ENCODE measurements at regions not wholly inside any gene's neighbourhood (a gene's known extent, or its start where the extent isn't known, plus 50 kb on each side); places are given as distances from the start of the nearest gene placed in this dataset.

DNA sequence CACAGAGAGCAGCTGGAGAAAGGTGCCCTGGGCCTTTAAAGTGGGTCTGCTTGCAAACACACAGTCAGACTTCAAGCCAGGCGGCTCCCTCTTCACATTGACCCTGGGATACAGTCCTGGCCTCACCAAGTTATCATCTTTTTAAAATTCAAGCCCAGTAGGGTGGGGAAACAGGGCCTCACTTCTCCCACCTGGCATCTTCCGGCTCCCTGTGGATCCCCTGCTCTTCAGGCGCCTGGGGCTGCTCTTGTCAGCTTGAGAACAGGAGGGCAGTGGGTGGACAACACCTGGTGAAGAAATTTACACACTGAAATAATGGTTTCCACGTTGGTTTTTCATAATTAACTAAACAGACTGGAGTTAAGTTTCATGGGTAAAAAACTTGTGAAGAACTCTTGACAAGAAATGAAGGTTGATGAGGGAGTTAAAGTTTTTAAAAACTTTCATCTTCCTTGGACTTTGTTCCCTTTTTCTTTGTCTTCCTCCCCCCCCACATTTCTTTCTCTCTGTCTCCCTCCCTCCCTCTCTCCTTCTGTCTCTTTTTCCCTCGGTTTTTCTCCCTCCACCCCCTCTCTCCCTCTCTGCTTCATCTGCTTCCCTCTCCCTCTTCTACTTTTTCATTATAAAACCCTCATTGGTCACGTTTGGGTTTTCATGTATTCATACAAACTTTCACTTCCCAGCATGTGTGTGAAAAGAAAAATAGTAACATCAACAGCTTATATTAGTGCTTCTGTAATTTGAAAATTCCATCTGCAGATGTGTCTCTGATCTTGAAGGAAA, 219.6 kb downstream of the DMRT2 start:
- DNase-seq: no peak

DNA sequence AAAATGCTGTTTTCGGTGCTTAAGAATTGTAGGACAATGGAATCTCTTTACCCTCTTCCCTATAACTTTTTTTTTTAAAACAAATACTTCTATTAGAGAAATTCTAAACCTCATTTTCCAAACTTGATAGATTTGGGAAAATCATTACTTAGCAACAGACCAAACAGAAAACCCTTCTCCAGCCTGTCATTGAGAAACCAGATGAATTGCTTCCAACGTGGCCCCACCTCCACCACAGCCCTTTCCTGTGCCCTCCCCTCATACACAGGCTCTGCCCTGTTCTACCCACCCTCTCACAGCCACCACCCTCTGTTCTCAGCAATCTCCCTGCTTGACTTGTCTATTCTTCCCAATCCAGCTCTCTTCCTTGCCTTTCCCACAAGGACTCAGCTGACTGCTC, 221.2 kb downstream of the DMRT2 start:
- no peak for DNase-seq

DNA sequence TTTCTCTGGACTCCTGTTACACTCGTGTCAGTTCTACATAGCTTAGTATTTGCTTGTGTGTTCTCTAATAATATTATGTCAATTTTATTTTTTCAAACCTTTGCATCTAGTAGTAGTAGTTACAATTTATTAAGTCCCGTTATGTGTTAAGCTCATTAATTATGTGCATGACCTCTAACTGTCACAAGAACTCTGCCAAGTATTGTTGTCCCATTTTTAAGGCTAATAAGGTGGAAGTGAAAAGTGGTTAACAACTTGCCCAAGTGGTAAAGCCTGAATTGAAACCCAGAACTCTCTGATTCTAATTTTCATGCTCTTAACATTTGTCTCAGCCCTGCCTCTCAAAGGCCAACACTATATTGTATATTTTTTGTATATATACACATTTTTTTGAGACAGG, 221.6 kb downstream of the DMRT2 start:
- no peak for DNase-seq

DNA sequence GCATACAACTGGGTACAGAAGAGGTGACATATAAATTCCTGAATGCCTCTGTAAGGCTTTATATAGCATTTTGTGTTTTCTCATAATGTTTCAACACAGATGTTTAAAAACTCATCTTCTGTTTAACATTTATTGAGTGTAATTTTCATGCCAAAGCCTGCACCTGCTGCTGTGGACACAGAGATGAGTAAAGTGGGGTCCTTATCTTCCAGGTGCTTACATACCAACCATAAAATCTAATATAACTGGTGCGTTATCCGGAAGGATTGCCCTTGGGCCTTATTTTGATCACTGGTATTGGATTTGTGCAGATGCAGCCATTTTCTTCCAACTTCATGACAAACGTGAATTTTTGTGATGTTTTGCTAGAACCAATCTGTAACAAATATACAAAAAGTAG, 222.3 kb downstream of the DMRT2 start:
- no peak for DNase-seq

DNA sequence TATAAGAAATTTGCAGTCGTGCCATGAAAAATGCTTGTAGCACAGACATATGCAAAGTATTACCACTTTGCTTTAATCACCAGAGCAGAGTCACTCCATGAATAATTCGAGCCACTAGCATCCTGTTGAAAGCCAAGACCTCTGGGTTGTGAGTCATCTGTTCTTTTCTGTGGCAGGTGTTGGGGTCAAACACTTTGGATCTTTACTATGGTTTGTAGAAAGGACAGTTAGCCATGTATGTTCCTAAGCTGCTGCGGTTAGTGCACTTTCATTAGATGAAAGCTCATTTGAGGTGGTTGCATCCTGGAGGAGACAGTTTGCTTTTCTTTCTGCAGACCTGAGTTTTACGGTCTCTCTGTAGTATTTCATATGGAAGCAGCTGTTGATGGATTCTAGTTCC, 223.7 kb downstream of the DMRT2 start:
- DNase-seq: peak; percentile 35

GRCh38 chr9:1274334-1274733, 224.2 kb downstream of the DMRT2 start:
- DNase-seq: no peak

GRCh38 chr9:1276474-1276873, 226.3 kb downstream of the DMRT2 start:
- DNase-seq: no peak

DNA sequence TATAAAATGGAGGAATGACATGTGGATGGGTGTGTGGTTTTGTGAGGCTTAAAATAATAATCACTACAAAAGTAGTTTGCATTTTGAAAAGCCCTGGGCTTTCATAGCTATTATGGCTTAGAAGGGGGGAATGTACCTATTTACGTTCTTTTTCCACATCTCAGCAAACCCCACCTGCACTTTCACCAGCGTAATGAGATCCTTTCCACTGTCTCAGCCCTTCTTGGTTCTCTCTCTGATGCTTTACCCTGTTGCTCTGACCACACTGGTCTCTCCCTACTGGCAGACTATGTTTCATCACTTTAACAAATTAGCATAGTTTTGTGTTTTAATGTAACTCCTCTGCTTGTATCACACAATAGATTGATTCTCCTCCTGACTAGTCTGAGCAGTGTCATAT, 234.6 kb downstream of the DMRT2 start:
- no peak for DNase-seq

- DNase-seq: no peak
These were observed 235.4 kb downstream of the DMRT2 start for GRCh38 chr9:1285526-1285925.

- DNase-seq: no peak
These were observed 242.2 kb downstream of the DMRT2 start for GRCh38 chr9:1292384-1292783.

GRCh38 chr9:1294641-1295258, 244.6 kb downstream of the DMRT2 start:
- no peak for DNase-seq

DNA sequence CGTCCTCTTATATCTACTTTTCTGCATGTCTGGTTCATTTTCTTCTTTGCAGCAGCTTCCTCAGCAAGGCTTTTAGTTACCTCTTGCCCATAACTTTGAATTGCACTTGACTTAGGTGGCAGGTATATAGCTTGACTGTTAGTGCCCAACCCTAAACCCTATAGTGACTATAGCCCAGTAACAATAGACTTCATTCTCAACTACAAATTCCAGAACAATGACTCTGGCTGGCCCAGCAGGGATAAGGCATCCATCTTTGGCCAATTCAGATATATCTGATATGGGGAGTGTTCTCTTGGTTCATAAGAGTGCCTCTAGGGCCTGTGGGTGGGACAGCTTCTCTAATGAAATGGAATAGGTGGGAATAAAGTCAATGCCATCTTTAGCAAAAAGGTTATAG, 246.2 kb downstream of the DMRT2 start:
- DNase-seq: no peak

DNA sequence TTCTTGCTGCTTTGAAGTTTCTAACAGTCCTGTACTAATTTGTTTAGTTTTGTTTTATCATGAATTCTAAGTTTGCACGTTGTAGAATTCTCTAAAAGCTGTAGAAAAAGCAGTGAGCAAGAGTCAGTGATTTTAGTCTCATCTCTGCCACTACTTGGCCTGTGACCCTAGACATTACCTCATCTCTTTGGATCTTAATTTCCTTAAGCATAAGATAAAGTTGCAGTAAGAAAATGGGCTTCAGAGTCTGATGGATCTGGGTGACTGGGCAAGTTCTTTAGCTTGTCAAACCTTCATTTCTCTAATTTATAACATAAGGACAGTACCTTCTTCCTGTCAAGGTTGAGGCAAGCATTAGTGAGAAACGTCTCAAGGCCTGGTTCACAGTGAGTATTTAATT, 247.9 kb downstream of the DMRT2 start:
- no peak for DNase-seq

GRCh38 chr9:1300941-1301340, 250.8 kb downstream of the DMRT2 start:
- peak; percentile 41 for DNase-seq

DNA sequence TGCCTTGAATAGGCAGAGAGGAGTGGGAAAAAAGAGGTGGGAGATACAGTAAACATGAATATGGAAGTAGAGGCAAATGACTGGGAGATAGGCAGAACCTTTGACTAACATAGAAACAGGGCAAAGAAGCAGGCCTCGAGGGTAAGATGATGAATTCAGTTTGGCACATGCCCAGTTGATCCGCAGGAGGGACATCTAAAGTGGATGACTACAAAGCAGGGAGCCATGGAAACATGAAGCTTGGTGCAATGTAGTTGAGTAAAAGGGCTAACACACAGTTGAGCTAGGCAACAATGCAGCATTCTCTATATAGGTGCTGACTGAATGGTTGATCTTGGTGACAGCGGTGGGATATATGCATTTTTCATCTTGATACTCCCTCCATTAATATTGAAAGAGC, 253.8 kb downstream of the DMRT2 start:
- no peak for DNase-seq

DNA sequence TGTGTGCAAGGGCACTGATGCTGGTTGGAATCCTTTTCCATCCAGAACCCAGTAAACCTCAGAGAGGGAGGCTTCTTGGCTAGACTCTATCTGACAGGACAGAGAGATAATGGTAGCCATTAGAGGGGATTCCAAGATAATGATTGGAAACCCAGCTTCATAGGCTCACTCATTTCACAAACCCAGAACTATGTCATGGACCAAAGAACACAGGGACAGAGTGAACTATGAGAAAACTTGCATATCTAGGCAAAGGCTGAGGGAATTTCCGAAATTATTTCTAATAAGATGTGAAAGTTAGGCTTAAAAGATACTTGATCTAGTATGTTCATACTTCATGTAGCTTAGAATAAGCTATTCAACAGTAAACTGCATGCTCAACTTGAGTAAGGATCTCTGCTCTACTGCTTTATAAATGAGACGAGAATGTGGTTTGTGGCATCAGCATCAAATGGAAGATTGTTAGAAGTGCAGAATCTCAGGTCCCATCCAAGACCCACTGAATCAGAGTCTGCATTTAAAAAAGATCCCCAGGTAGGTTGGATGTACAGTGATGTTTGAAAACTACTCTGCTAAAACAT, 261.4 kb downstream of the DMRT2 start:
- DNase-seq: no peak

GRCh38 chr9:1319436-1319835, 269.3 kb downstream of the DMRT2 start:
- DNase-seq: no peak

DNA sequence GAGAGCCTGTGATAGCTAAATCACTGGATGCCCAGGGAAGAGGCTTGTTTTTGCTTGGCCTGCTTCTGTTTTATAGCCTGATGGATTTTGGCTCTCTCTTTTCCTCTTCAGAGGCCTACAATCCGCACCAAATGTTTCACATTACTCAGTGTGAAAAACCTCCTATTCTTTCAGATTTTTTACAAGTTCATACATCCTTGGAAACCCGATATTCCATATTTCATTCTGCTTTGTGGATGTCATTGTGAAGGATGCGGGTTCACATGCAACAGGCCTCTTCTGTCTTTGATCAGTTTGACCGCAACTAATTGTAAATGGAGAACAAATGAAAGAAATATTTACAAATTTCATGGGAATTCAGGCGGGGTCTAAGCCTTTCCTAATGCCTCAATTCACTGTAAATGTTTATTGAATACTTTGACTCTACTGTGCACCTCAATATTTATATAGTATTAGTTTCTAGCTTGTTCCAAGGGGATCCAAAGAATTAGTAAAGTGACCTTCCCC, 269.9 kb downstream of the DMRT2 start:
- no peak for DNase-seq

DNA sequence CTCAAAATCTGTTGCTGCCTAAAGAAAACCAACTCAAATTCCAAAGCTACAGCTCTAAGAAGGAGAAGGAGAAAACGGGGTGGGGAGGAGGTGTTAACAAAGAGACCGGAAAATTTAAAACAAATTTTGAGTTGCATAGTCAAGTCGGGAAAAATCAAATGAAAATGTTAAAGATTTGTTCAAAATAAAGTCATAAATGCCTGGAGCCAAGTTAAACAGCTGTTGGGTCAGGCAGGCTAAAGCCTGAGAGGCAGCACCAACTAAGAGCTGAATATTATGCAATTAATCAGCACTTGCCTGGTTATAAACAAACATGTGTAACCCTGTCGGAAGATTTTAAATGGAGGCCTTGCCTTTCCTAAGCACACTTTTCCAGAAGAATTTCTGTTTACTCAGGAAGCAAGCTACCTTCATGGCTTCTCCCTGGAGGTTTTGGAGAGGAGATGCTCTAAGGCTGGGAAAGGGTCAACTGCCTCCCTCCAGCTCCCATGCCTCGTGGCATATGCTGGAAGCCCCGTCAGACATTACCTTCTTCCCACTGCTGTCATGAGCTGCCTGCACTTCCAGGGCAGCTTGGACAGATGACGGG, 270.5 kb downstream of the DMRT2 start:
- no peak for DNase-seq

- no peak for DNase-seq
These were observed 277.3 kb downstream of the DMRT2 start for GRCh38 chr9:1327467-1327866.

DNA sequence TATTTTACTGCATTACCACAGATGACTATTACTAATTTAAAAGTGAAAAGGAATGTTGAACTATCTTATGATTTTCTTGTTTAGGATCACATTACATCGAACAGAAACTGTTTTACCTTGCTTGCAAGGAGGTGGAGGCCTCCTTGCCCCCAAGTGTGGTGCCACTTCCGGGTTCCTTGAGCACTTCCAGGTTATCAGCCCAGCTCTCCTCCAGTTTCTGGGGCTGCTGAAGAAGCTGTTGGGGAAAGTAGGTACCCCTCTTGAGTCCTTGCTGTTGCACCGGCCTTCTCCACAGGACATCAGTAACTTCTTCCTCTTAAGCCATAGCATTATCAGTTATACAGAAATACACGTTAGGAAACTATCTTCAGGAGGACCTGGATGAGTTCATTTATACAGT, 278.2 kb downstream of the DMRT2 start:
- no peak for DNase-seq

- DNase-seq: no peak
These were observed 281.4 kb downstream of the DMRT2 start for GRCh38 chr9:1331546-1332038.

DNA sequence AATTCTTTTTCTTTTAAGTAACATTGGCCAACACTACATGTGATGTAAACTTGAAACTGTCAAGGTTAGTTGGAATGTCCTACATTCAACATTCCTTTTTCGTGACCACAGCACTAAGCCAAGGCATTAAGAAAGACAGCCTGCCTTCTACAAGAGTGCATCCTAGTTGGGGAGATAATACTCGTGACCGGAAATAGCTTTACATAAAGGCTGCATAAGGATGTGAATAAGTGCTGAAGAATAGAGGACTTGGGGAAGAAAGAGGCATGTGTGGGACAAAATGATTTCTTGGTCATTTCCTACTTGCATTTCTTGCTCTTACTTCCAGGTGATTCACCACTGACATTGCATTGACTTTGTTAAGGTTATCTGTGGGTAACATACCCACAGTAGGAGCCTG, 282.0 kb downstream of the DMRT2 start:
- DNase-seq: peak; percentile 47

DNA sequence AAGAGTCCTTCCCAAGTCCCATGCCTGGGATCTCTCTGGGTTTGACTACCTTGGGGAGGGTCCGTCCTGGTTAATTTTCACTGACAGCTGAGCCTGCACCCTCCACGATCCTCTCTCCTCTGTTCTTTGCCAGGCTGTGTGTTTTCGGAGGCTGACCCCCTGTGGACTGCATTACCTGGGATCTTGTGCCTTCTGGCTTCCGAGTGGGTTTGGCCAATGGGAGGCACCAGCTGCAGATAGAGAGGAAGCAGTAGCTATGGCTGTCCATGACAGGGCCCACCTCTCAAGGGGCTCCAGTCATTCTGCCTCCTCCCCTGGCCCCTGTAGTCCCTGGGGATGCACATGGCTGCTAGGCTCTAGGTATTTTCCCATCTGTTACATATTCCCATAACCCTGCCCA, 285.0 kb downstream of the DMRT2 start:
- DNase-seq: no peak

Measured in fibroblast of upper back skin (primary cell).